Esophagus muscularis mucosa (tissue), 3 donors: ENCODE measurements at regions not wholly inside any gene's neighbourhood (a gene's known extent, or its start where the extent isn't known, plus 50 kb on each side); places are given as distances from the start of the nearest gene placed in this dataset.
"Not testable (repeated sequence)": the region's sequence is repeated elsewhere in the genome, so short reads cannot be mapped to it uniquely, and the experiment has no call there.

Experiments
- POLR2A ChIP-seq: fragments of 450-650 bp; IDR thresholded peaks from one replicate; pipeline ENCODE4 v1.6.1; 2017; ENCODE audit warnings: antibody characterized with exemption, moderate library complexity, mild to moderate bottlenecking, low read depth
- POLR2AphosphoS5 ChIP-seq, 2 donors: sonication (generic); formaldehyde crosslinking; IDR thresholded peaks; one replicate each; pipeline ENCODE4 v1.6.1; 2017; ENCODE audit warnings: antibody characterized with exemption in 2 of 2
- TF ChIP-seq, protein P1 (sequence below), 3 experiments: fragments of 200-600 bp in 2 of 3; fragments of 450-650 bp in 1 of 3; sonication (generic) in 2 of 3; IDR thresholded peaks; one replicate each; pipeline ENCODE4 v1.5.1; 2017 to 2019; ENCODE audit warnings: antibody characterized with exemption in 3 of 3, mild to moderate bottlenecking in 2 of 3, moderate library complexity in 1 of 3

DNA sequence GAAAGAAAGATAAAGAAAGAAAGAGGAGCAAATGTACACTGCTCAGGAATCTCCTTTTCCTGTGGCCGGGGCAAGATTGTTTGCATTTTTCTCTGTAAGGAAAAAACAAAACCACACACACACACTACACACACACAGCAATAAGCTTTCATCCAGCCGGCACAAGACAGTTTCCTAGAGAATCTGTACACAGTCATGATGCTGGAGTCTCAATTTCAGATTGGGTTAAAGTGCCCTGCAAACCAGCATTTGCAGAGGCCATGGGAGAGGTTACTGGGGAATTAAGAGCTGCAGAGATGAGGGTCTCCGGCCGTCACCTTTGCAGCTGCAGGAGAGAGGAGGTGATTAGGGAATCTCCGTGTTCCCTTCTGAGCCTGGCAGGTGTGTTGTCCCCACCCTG, 1607.5 kb downstream of the RPIA start:
- TF ChIP-seq, protein P1, sequence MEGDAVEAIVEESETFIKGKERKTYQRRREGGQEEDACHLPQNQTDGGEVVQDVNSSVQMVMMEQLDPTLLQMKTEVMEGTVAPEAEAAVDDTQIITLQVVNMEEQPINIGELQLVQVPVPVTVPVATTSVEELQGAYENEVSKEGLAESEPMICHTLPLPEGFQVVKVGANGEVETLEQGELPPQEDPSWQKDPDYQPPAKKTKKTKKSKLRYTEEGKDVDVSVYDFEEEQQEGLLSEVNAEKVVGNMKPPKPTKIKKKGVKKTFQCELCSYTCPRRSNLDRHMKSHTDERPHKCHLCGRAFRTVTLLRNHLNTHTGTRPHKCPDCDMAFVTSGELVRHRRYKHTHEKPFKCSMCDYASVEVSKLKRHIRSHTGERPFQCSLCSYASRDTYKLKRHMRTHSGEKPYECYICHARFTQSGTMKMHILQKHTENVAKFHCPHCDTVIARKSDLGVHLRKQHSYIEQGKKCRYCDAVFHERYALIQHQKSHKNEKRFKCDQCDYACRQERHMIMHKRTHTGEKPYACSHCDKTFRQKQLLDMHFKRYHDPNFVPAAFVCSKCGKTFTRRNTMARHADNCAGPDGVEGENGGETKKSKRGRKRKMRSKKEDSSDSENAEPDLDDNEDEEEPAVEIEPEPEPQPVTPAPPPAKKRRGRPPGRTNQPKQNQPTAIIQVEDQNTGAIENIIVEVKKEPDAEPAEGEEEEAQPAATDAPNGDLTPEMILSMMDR (IDR thresholded peaks at IDR 0.05) = not testable (repeated sequence)
- TF ChIP-seq POLR2AphosphoS5 (IDR thresholded peaks at IDR 0.05); POLR2A: not testable (repeated sequence)
